Heart left ventricle (tissue), 16 donors: ENCODE measurements at regions not wholly inside any gene's neighbourhood (a gene's known extent, or its start where the extent isn't known, plus 50 kb on each side); places are given as distances from the start of the nearest gene placed in this dataset.

Experiments
- ATAC-seq, 4 donors: fragments of 200-7000 bp; cut with Tn5 transposase; one replicate each; pipeline ENCODE4 v1.9.1; 2020 to 2022; ENCODE audit warnings: moderate library complexity in 4 of 4, mild to moderate bottlenecking in 3 of 4, moderate number of reproducible peaks in 1 of 4
- DNase-seq, 5 donors: peaks; one replicate each; pipeline ENCODE4 v3.0.0-alpha.2; 2020
- H3K27ac ChIP-seq, 12 donors: fragments of 200-600 bp; sonication (generic) in 4 of 12; one replicate each; pipeline versions ENCODE4 v1.5.0 to v1.8.0; 2016 to 2022; ENCODE audit warnings: mild to moderate bottlenecking in 2 of 12
- H3K27me3 ChIP-seq, 9 donors: fragments of 200-600 bp; sonication (generic) in 2 of 9; one replicate each; pipeline versions ENCODE4 v1.5.1 to v1.8.0; 2016 to 2022; ENCODE audit warnings: mild to moderate bottlenecking in 3 of 9
- H3K36me3 ChIP-seq, 9 donors: fragments of 200-600 bp; sonication (generic) in 2 of 9; one replicate each; pipeline versions ENCODE4 v1.5.0 to v1.8.0; 2018 to 2022; ENCODE audit warnings: mild to moderate bottlenecking in 2 of 9
- H3K4me1 ChIP-seq, 12 donors: fragments of 200-600 bp; sonication (generic) in 4 of 12; one replicate each; pipeline versions ENCODE4 v1.5.0 to v1.8.0; 2016 to 2022; ENCODE audit warnings: mild to moderate bottlenecking in 3 of 12
- H3K4me3 ChIP-seq, 12 donors: fragments of 200-600 bp; sonication (generic) in 4 of 12; one replicate each; pipeline versions ENCODE4 v1.5.0 to v1.8.0; 2017 to 2022; ENCODE audit warnings: mild to moderate bottlenecking in 9 of 12, moderate library complexity in 4 of 12
- H3K9me3 ChIP-seq, 12 donors: fragments of 200-600 bp; sonication (generic) in 4 of 12; one replicate each; pipeline versions ENCODE4 v1.5.0 to v1.8.0; 2016 to 2022; ENCODE audit warnings: mild to moderate bottlenecking in 1 of 12
- POLR2A ChIP-seq, 2 donors: fragments of 450-650 bp; IDR thresholded peaks; one replicate each; pipeline ENCODE4 v1.6.1; 2017; ENCODE audit warnings: antibody characterized with exemption in 2 of 2, mild to moderate bottlenecking in 2 of 2, moderate library complexity in 2 of 2
- WGBS, 4 donors: extraction: QIAGEN DNeasy Blood & Tissue Kit in 2 of 4; methylation state at CpG; one replicate each; pipeline versions ENCODE4 v1.1.5 to v1.1.7; 2013 to 2018; 5-methylcytosine and 5-hydroxymethylcytosine counted together
- intact Hi-C, 10 donors: fragments of 100-400 bp; cut with DNase I; formaldehyde crosslinking; loops; one replicate each; pipeline versions ENCODE4 v1.11.1 to v1.14.2; 2022
- TF ChIP-seq, protein P1 (sequence below), 12 donors: fragments of 200-600 bp; sonication (generic) in 4 of 12; IDR thresholded peaks; one replicate each; pipeline versions ENCODE4 v1.5.0 to v1.8.0; 2018 to 2022; ENCODE audit warnings: antibody characterized with exemption in 12 of 12, mild to moderate bottlenecking in 5 of 12
- donor health status: ischemic (EF 13 %, LVEDD 7.1; RV severe dilation, severe dysfunction).
- donor health status: healthy with polysubstance abuse.
- donor health status: DM: no; HTN: yes; CAD: no.
- donor health status: DM: no; HTN: no; CAD: no.
- donor health status: ischemic (EF 25% LVEDD 6.9; RV normal size, moderate dysfunction).
- donor health status: ischemic (EF 25% LVEDD 5.7; RV mildly dilated, moderate dysfunction).
- donor health status: healthy.
- donor health status: DM: yes; HTN: yes; CAD: no.
- donor health status: ischemic (EF 35%, LVEDD 5.7; RV mildly dilated, moderate dysfunction).
- donor health status: nonischemic (EF 11% LVEDD 7.7; RV severe dilation, severe dysfunction).
- donor health status: DM: yes; HTN: yes; CAD: no.
- donor health status: PGD.
- donor health status: ischemic (EF 29% LVEDD 5.4; RV normal size, mild dysfunction).
- donor health status: nonischemic (EF 23%, LVEDD 6.1; RV moderate dilation, normal function).

DNA sequence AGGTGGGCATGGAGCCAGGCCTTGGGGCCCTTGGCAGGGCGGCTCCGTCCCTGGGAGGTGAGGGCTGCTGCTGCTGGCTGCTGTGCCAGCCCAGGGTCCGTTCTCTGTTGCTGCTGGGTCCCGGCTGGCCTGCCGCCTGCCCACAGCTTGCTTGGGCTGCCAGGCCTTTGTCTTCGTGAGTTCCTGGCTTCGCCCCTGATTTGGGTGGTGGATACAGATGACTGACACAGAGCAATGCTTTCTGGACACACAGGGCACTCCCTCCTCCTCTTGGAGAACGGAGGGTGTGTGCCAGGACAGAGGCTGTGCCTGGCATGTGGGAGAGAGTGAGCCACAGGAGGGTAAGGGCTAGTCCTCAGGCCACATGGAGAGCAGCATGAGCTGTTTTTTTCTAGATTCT lies 166.1 kb downstream of the MACROH2A1 start:
- Histone ChIP-seq H3K27me3 (no peaks in the 10 kb centered on the region), H3K27ac (no peak overlapping the region), H3K4me1 (peaks cover 0 to 16% (median 9%) of the 10 kb centered on the region in 12 donors), H3K4me3 (no peak overlapping the region), H3K9me3 (no peaks in the 10 kb centered on the region), H3K36me3 (no peaks in the 10 kb centered on the region)
- DNase-seq (peak in 3 of 5 donors; percentile 25 to 60 (median 55)), ATAC-seq (peak; percentile 78 to 80 (median 78))
- intact Hi-C loops, result no loop called here
- TF ChIP-seq, protein P1, sequence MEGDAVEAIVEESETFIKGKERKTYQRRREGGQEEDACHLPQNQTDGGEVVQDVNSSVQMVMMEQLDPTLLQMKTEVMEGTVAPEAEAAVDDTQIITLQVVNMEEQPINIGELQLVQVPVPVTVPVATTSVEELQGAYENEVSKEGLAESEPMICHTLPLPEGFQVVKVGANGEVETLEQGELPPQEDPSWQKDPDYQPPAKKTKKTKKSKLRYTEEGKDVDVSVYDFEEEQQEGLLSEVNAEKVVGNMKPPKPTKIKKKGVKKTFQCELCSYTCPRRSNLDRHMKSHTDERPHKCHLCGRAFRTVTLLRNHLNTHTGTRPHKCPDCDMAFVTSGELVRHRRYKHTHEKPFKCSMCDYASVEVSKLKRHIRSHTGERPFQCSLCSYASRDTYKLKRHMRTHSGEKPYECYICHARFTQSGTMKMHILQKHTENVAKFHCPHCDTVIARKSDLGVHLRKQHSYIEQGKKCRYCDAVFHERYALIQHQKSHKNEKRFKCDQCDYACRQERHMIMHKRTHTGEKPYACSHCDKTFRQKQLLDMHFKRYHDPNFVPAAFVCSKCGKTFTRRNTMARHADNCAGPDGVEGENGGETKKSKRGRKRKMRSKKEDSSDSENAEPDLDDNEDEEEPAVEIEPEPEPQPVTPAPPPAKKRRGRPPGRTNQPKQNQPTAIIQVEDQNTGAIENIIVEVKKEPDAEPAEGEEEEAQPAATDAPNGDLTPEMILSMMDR (IDR thresholded peaks at IDR 0.05), result no peak
- TF ChIP-seq POLR2A (IDR thresholded peaks at IDR 0.05), result no peak
- WGBS, 4 donors, result 41 to 43% (median 42%) methylated on average over 3 to 8 of the region's 8 CpGs

DNA sequence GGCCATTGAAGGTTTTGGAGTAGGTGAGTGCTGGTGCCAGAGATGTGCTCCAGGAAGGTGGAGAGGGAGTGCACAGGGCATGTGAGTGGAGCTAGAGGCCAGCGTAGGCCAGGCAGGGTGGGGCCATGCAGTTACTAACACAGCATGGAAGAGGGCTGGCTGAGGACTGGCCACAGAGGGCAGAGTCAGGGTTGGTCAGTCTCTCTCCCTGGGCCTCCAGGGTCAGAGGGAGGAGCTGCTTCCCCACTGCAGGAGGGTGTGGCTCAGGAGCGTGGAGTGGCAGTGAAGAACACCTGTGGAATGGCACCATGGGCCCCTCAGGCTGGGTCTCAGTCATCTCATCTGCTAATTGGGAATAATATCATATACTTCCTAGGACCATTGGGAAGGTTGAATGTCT lies 167.7 kb downstream of the MACROH2A1 start:
- Histone ChIP-seq H3K4me1 (peaks cover 0 to 16% (median 6%) of the 10 kb centered on the region in 12 donors), H3K4me3 (no peak overlapping the region), H3K36me3 (no peaks in the 10 kb centered on the region), H3K27me3 (no peaks in the 10 kb centered on the region), H3K27ac (no peak overlapping the region), H3K9me3 (no peaks in the 10 kb centered on the region)
- intact Hi-C loops, result no loop called here
- DNase-seq (no peak), ATAC-seq (no peak)
- TF ChIP-seq POLR2A (IDR thresholded peaks at IDR 0.05), result no peak
- TF ChIP-seq, protein P1 (IDR thresholded peaks at IDR 0.05), result no peak
- WGBS, 4 donors, result 88 to 95% (median 94%) methylated on average over 2 of the region's 2 CpGs

DNA sequence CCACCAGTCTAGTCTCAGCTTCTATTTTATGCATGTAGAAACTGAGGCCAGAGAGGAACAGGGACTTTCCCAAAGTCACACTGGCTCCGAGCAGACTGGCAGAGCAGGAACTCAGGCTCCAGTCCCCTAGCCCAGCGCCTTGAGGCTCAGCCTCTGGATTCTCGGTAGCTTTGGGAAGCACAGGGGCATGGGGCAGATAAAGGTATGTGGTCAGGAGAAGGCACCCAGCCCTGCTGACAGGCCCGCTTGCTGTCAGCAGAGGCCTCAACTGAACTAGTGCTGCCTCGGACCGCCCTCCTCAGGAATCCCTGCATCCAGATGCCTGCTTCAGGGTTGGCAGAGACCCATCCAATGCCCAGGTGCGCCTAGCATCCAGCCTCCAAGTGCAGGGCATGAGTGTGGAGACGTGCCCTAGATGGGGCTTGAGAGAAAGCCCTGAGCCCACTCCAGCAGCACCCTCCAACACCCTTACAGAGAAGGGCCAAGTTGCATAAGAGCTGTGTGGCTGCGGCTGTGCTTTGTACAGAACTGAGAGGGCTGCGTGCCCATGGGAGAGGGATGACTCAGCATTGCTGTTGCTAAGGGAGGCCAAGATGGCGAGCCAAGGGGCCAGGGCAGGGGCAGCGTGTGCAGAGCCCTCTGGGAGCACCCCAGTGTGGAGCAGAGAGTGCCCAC lies 168.6 kb downstream of the MACROH2A1 start:
- H3K27me3 ChIP-seq, result no peaks in the 10 kb centered on the region
- H3K27ac ChIP-seq, result peak overlapping the region in 1 of 12 donors; percentile 20
- intact Hi-C loops, result no loop called here
- no peaks in the 10 kb centered on the region for H3K9me3 ChIP-seq
- WGBS, 4 donors, result 76 to 87% (median 80%) methylated on average over 11 to 12 of the region's 12 CpGs
- no peaks in the 10 kb centered on the region for H3K36me3 ChIP-seq
- DNase-seq (peak in 3 of 5 donors; percentile 60 to 79 (median 74)), ATAC-seq (peak; percentile 65 to 86 (median 72))
- no peak overlapping the region for H3K4me3 ChIP-seq
- peaks cover 0 to 21% (median 6%) of the 10 kb centered on the region in 12 donors for H3K4me1 ChIP-seq
- TF ChIP-seq, protein P1 (IDR thresholded peaks at IDR 0.05), result no peak
- TF ChIP-seq POLR2A (IDR thresholded peaks at IDR 0.05), result no peak

DNA sequence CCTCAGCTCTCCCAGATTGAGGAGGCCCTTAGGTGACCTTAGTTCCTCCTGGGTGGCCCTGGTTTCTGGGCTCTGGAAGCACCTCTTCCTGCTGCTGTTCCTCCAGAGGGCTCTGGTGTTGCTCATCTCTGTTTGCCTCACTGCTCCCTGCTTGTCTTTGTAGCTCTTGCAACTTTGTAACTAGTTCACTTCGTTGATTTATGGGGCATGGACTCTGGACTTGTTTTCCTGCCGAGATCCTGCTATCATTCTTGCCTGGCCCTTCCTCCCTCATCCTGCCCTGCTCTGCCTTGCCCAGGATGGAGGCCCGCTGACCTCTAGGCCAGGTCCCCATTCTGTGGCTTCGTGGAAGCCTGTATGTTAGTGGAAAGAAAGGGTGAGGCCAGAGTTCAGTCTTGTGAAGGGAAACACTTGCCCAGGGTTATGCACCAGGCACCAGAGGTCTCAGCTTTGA lies 169.3 kb downstream of the MACROH2A1 start:
- TF ChIP-seq POLR2A (IDR thresholded peaks at IDR 0.05), result no peak
- TF ChIP-seq, protein P1 (IDR thresholded peaks at IDR 0.05), result no peak
- peaks cover 0 to 21% (median 6%) of the 10 kb centered on the region in 12 donors for H3K4me1 ChIP-seq
- no peaks in the 10 kb centered on the region for H3K9me3 ChIP-seq
- no peaks in the 10 kb centered on the region for H3K27me3 ChIP-seq
- DNase-seq, result no peak
- H3K36me3 ChIP-seq, result no peaks in the 10 kb centered on the region
- ATAC-seq, result no peak
- intact Hi-C loops, result no loop called here
- WGBS, 4 donors, result 76 to 87% (median 84%) methylated on average over 4 of the region's 4 CpGs
- H3K27ac ChIP-seq, result no peak overlapping the region
- no peak overlapping the region for H3K4me3 ChIP-seq
